BLaER1 treated with 17β-estradiol and CSF1 and Interleukin-3, amounts not matched to agents 10 nM and 100 nM (cell line): ENCODE measurements at regions not wholly inside any gene's neighbourhood (a gene's known extent, or its start where the extent isn't known, plus 50 kb on each side); places are given as distances from the start of the nearest gene placed in this dataset.

Source experiments
- H3K27ac ChIP-seq, 11 experiments: shearing (Covaris generic); formaldehyde crosslinking; 2 replicates each; pipeline ENCODE4 v1.8.1; 2022
- H3K27me3 ChIP-seq, 11 experiments: shearing (Covaris generic); formaldehyde crosslinking; 2 replicates each; pipeline ENCODE4 v1.8.1; 2022
- H3K36me3 ChIP-seq, 11 experiments: shearing (Covaris generic); formaldehyde crosslinking; 2 replicates each; pipeline ENCODE4 v1.8.1; 2022
- H3K4me1 ChIP-seq, 10 experiments: shearing (Covaris generic); formaldehyde crosslinking; 2 replicates each; pipeline ENCODE4 v1.8.1; 2022
- H3K4me2 ChIP-seq, 11 experiments: shearing (Covaris generic); formaldehyde crosslinking; 2 replicates each; pipeline ENCODE4 v1.8.1; 2022
- H3K4me3 ChIP-seq, 10 experiments: shearing (Covaris generic); formaldehyde crosslinking; 2 replicates each; pipeline ENCODE4 v1.8.1; 2022
- H3K9ac ChIP-seq, 11 experiments: shearing (Covaris generic); formaldehyde crosslinking; 2 replicates each; pipeline ENCODE4 v1.8.1; 2022
- H3K9me3 ChIP-seq, 11 experiments: shearing (Covaris generic); formaldehyde crosslinking; replicated peaks in 1 of 11; 2 replicates each; pipeline ENCODE4 v1.8.1; 2022
- H4K20me1 ChIP-seq, 11 experiments: shearing (Covaris generic); formaldehyde crosslinking; 2 replicates each; pipeline ENCODE4 v1.8.1; 2022
- Cebpa-rat ChIP-seq, 11 experiments: shearing (Covaris generic); IDR thresholded peaks; 2 replicates each; pipeline ENCODE4 v1.8.1; 2022

- Histone ChIP-seq H3K9me3 (peaks cover 0 to 8% (median 0%) of the 10 kb centered on the region in 11 experiments; a peak in 4 of 22 replicates), H3K4me1 (peaks cover 0 to 7% (median 4%) of the 10 kb centered on the region in 10 experiments; a peak in 7 of 20 replicates), H3K4me2 (no peak overlapping the region), H3K9ac (no peak overlapping the region), H4K20me1 (no peaks in the 10 kb centered on the region), H3K27ac (no peak overlapping the region), H3K27me3 (no peaks in the 10 kb centered on the region), H3K4me3 (no peak overlapping the region), H3K36me3 (no peaks in the 10 kb centered on the region)
- TF ChIP-seq Cebpa-rat (IDR thresholded peaks at IDR 0.05): no peak
These were observed 244.0 kb downstream of the TMA16 start for GRCh38 chr4:163738521-163738920.

GRCh38 chr4:163744861-163745260, 250.4 kb downstream of the TMA16 start:
- H3K4me3 ChIP-seq: peak overlapping the region in 3 of 10 experiments; percentile 8 to 13 (median 10); a peak in 2 of 20 replicates
- no peaks in the 10 kb centered on the region for H4K20me1 ChIP-seq
- H3K4me2 ChIP-seq: peak overlapping the region; percentile 40 to 77 (median 70); a peak in 21 of 22 replicates
- H3K27ac ChIP-seq: peak overlapping the region in 10 of 11 experiments; percentile 9 to 65 (median 55); a peak in 16 of 22 replicates
- peak overlapping the region in 5 of 11 experiments; percentile 5 to 42 (median 17); a peak in 6 of 22 replicates for H3K9ac ChIP-seq
- H3K4me1 ChIP-seq: peaks cover 7 to 33% (median 26%) of the 10 kb centered on the region in 10 experiments; a peak in 19 of 20 replicates
- H3K27me3 ChIP-seq: no peaks in the 10 kb centered on the region
- H3K36me3 ChIP-seq: no peaks in the 10 kb centered on the region
- peaks cover 0 to 9% (median 0%) of the 10 kb centered on the region in 11 experiments; a peak in 4 of 22 replicates for H3K9me3 ChIP-seq
- no peak for TF ChIP-seq Cebpa-rat (IDR thresholded peaks at IDR 0.05)

- Histone ChIP-seq H3K27ac (no peak overlapping the region), H4K20me1 (no peaks in the 10 kb centered on the region), H3K4me2 (no peak overlapping the region), H3K36me3 (no peaks in the 10 kb centered on the region), H3K9ac (no peak overlapping the region), H3K4me1 (peaks cover 7 to 32% (median 22%) of the 10 kb centered on the region in 10 experiments; a peak in 19 of 20 replicates), H3K9me3 (peaks cover 0 to 9% (median 0%) of the 10 kb centered on the region in 11 experiments; a peak in 4 of 22 replicates), H3K4me3 (no peak overlapping the region), H3K27me3 (no peaks in the 10 kb centered on the region)
- TF ChIP-seq Cebpa-rat (IDR thresholded peaks at IDR 0.05): no peak
These were observed 252.8 kb downstream of the TMA16 start for GRCh38 chr4:163747293-163747692.

- Histone ChIP-seq H3K4me1 (peaks cover 7 to 32% (median 22%) of the 10 kb centered on the region in 10 experiments; a peak in 19 of 20 replicates), H3K27ac (no peak overlapping the region), H3K4me3 (no peak overlapping the region), H4K20me1 (no peaks in the 10 kb centered on the region), H3K27me3 (no peaks in the 10 kb centered on the region), H3K4me2 (no peak overlapping the region), H3K36me3 (no peaks in the 10 kb centered on the region), H3K9me3 (peaks cover 0 to 6% (median 0%) of the 10 kb centered on the region in 11 experiments; a peak in 1 of 22 replicates), H3K9ac (no peak overlapping the region)
- TF ChIP-seq Cebpa-rat (IDR thresholded peaks at IDR 0.05): no peak
These were observed 253.4 kb downstream of the TMA16 start for GRCh38 chr4:163747886-163748285.

- Histone ChIP-seq H3K4me1 (peaks cover 7 to 32% (median 22%) of the 10 kb centered on the region in 10 experiments; a peak in 19 of 20 replicates), H3K4me3 (no peak overlapping the region), H3K36me3 (no peaks in the 10 kb centered on the region), H3K4me2 (peak overlapping the region in 8 of 11 experiments; percentile 11 to 30 (median 18); a peak in 8 of 22 replicates), H3K27me3 (no peaks in the 10 kb centered on the region), H3K9me3 (peaks cover 0 to 6% (median 0%) of the 10 kb centered on the region in 11 experiments; a peak in 1 of 22 replicates), H3K27ac (no peak overlapping the region), H3K9ac (no peak overlapping the region), H4K20me1 (no peaks in the 10 kb centered on the region)
- no peak for TF ChIP-seq Cebpa-rat (IDR thresholded peaks at IDR 0.05)
These were observed 254.0 kb downstream of the TMA16 start for GRCh38 chr4:163748449-163748848.

GRCh38 chr4:163755013-163755412, 260.5 kb downstream of the TMA16 start:
- no peak overlapping the region for H3K9ac ChIP-seq
- H3K4me3 ChIP-seq: no peak overlapping the region
- no peaks in the 10 kb centered on the region for H3K27me3 ChIP-seq
- no peaks in the 10 kb centered on the region for H4K20me1 ChIP-seq
- no peaks in the 10 kb centered on the region for H3K9me3 ChIP-seq
- peak overlapping the region in 2 of 11 experiments; percentile 17 to 25; a peak in 1 of 22 replicates for H3K27ac ChIP-seq
- TF ChIP-seq Cebpa-rat (IDR thresholded peaks at IDR 0.05): no peak
- H3K36me3 ChIP-seq: no peaks in the 10 kb centered on the region
- H3K4me2 ChIP-seq: no peak overlapping the region
- peaks cover 0 to 9% (median 0%) of the 10 kb centered on the region in 10 experiments; a peak in 1 of 20 replicates for H3K4me1 ChIP-seq

- H4K20me1 ChIP-seq: no peaks in the 10 kb centered on the region
- no peak overlapping the region for H3K9ac ChIP-seq
- H3K9me3 ChIP-seq: no peaks in the 10 kb centered on the region
- H3K36me3 ChIP-seq: no peaks in the 10 kb centered on the region
- no peak overlapping the region for H3K4me3 ChIP-seq
- no peak for TF ChIP-seq Cebpa-rat (IDR thresholded peaks at IDR 0.05)
- no peak overlapping the region for H3K27ac ChIP-seq
- no peaks in the 10 kb centered on the region for H3K27me3 ChIP-seq
- H3K4me2 ChIP-seq: no peak overlapping the region
- H3K4me1 ChIP-seq: peaks cover 0 to 9% (median 0%) of the 10 kb centered on the region in 10 experiments; a peak in 1 of 20 replicates
These were observed 262.7 kb downstream of the TMA16 start for GRCh38 chr4:163757219-163757618.

GRCh38 chr4:163758032-163758431, 263.5 kb downstream of the TMA16 start:
- TF ChIP-seq Cebpa-rat (IDR thresholded peaks at IDR 0.05): no peak
- H4K20me1 ChIP-seq: no peaks in the 10 kb centered on the region
- no peak overlapping the region for H3K4me2 ChIP-seq
- H3K36me3 ChIP-seq: no peaks in the 10 kb centered on the region
- no peak overlapping the region for H3K4me3 ChIP-seq
- H3K27me3 ChIP-seq: no peaks in the 10 kb centered on the region
- no peak overlapping the region for H3K9ac ChIP-seq
- no peak overlapping the region for H3K27ac ChIP-seq
- no peaks in the 10 kb centered on the region for H3K9me3 ChIP-seq
- peaks cover 0 to 9% (median 0%) of the 10 kb centered on the region in 10 experiments; a peak in 1 of 20 replicates for H3K4me1 ChIP-seq

GRCh38 chr4:163762741-163763140, 268.3 kb downstream of the TMA16 start:
- Histone ChIP-seq H3K27me3 (no peaks in the 10 kb centered on the region), H3K4me2 (no peak overlapping the region), H3K4me3 (no peak overlapping the region), H3K9me3 (no peaks in the 10 kb centered on the region), H4K20me1 (no peaks in the 10 kb centered on the region), H3K9ac (no peak overlapping the region), H3K4me1 (peaks cover 0 to 1% (median 0%) of the 10 kb centered on the region in 10 experiments; a peak in 1 of 20 replicates), H3K27ac (no peak overlapping the region), H3K36me3 (no peaks in the 10 kb centered on the region)
- no peak for TF ChIP-seq Cebpa-rat (IDR thresholded peaks at IDR 0.05)

- Histone ChIP-seq H3K36me3 (no peaks in the 10 kb centered on the region), H3K27me3 (no peaks in the 10 kb centered on the region), H3K9me3 (no peaks in the 10 kb centered on the region), H3K4me2 (no peak overlapping the region), H3K27ac (no peak overlapping the region), H3K4me3 (no peak overlapping the region), H4K20me1 (no peaks in the 10 kb centered on the region), H3K9ac (no peak overlapping the region), H3K4me1 (peaks cover 0 to 10% (median 0%) of the 10 kb centered on the region in 10 experiments; a peak in 2 of 20 replicates)
- no peak for TF ChIP-seq Cebpa-rat (IDR thresholded peaks at IDR 0.05)
These were observed 270.1 kb downstream of the TMA16 start for GRCh38 chr4:163764569-163764968.
